ENCODE measurements at regions not wholly inside any gene's neighbourhood (a gene's known extent, or its start where the extent isn't known, plus 50 kb on each side); places are given as distances from the start of the nearest gene placed in this dataset.
A peak's percentile ranks its signal among the peaks of the same experiment; 100 is the strongest.

DNA sequence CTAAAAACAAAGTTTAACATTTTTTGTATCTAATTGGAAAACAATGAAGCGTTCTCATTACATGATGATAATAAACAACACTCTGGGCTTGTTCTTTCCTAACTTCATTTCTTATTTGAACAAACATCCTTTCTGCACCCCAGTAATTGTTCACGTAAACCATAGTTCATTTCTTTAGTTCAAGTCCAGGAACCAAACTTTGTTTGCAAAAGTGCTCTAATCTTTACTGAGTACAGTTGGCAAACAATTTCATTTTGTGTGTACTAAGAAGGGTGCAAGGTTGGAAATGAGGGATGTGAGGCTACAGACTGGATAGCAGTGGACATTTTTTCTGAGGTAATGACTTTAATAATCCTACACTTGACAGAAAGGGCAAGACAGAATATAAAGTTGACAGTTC lies 113.5 kb downstream of the NREP start:
- ChIA-PET POLR2A (no interaction called here), CTCF (interaction anchor here (1.7 kb wide), 1 partner anchor 503 kb away, joined by 4 read pairs; no protein-coding TSS in a partner anchor)
- Histone ChIP-seq H3K27me3 (ENCODE audit: control insufficient read depth, insufficient read depth, low read length) (peaks cover 2% of the 10 kb centered on the region), H3K36me3 (ENCODE audit: control insufficient read depth, insufficient read depth, low read length) (no peaks in the 10 kb centered on the region), H3K4me3 (ENCODE audit: low read depth, low read length) (no peak overlapping the region)
- TF ChIP-seq, protein P1, sequence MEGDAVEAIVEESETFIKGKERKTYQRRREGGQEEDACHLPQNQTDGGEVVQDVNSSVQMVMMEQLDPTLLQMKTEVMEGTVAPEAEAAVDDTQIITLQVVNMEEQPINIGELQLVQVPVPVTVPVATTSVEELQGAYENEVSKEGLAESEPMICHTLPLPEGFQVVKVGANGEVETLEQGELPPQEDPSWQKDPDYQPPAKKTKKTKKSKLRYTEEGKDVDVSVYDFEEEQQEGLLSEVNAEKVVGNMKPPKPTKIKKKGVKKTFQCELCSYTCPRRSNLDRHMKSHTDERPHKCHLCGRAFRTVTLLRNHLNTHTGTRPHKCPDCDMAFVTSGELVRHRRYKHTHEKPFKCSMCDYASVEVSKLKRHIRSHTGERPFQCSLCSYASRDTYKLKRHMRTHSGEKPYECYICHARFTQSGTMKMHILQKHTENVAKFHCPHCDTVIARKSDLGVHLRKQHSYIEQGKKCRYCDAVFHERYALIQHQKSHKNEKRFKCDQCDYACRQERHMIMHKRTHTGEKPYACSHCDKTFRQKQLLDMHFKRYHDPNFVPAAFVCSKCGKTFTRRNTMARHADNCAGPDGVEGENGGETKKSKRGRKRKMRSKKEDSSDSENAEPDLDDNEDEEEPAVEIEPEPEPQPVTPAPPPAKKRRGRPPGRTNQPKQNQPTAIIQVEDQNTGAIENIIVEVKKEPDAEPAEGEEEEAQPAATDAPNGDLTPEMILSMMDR (IDR thresholded peaks at IDR 0.05; ENCODE audit: insufficient read depth, low read depth, low read length), result no peak
- no peak for DNase-seq (ENCODE audit: low read depth)

DNA sequence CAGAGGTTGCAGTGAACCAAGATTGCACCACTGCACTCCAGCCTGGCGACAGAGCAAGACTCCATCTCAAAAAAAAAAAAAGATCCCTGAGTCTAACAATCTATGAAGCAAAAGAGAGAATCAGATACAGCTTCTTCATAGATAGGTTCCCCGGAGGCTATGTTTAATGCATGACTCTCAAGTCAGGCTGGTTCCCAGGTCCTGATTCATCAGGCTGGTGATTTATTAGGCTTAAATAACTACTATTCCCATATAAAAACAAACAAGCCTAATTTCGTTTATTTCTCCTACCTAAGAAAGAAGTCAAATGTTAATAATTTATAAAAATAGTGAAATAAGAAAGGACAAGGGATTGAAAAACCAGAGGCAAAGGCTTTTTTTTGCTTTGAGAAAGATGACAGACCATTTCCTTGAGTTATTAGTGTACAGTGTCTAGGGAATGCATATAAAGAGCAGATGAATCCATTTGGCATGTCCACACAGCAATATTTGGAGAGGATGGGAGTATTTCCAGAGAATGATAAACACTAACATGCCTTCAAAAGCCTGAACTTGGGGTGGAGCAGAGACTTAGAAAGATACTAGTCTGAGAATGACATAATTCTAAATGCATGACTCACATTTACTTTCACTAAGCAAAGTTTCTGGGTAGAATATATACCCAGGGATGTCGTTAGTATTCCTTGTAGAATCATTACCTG lies 115.3 kb downstream of the NREP start:
- POLR2A ChIA-PET, result no interaction called here

DNA sequence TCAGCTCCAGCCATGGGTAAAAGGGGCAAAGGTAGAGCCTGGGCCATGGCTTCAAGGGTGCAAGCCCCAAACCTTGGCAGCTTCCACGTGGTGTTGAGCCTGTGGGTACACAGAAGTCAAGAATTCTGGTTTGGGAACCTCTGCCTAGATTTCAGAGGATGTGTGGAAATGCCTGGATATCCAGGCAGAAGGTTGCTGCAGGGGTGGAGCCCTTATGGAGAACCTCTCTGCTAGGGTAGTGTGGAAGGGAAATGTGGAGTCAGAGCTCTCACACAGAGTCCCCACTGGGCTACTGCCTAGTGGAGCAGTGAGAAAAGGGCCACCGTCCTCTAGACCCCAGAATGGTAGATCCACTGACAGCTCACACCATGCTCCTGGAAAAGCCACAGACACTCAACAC lies 117.1 kb downstream of the NREP start:
- TF ChIP-seq, protein P1 (IDR thresholded peaks at IDR 0.05; ENCODE audit: insufficient read depth, low read depth, low read length), result no peak
- no peak for DNase-seq (ENCODE audit: low read depth)
- Histone ChIP-seq H3K27me3 (ENCODE audit: control insufficient read depth, insufficient read depth, low read length) (no peaks in the 10 kb centered on the region), H3K36me3 (ENCODE audit: control insufficient read depth, insufficient read depth, low read length) (no peaks in the 10 kb centered on the region), H3K4me3 (ENCODE audit: low read depth, low read length) (no peak overlapping the region)
- CTCF ChIA-PET, result no interaction called here
- POLR2A ChIA-PET, result no interaction called here

More for the DNA sequence above, 115.3 kb downstream of the NREP start:
- H3K27me3 ChIP-seq (ENCODE audit: control insufficient read depth, insufficient read depth, low read length), result peaks cover 2% of the 10 kb centered on the region
- H3K36me3 ChIP-seq (ENCODE audit: control insufficient read depth, insufficient read depth, low read length), result no peaks in the 10 kb centered on the region
- CTCF ChIA-PET, result interaction anchor here (1.0 kb wide), 1 partner anchor 88 kb away, joined by 4 read pairs; no protein-coding TSS in a partner anchor
- peak; percentile 90 for DNase-seq (ENCODE audit: low read depth)
- TF ChIP-seq, protein P1 (IDR thresholded peaks at IDR 0.05; ENCODE audit: insufficient read depth, low read depth, low read length), result no peak
- H3K4me3 ChIP-seq (ENCODE audit: low read depth, low read length), result no peak overlapping the region

DNA sequence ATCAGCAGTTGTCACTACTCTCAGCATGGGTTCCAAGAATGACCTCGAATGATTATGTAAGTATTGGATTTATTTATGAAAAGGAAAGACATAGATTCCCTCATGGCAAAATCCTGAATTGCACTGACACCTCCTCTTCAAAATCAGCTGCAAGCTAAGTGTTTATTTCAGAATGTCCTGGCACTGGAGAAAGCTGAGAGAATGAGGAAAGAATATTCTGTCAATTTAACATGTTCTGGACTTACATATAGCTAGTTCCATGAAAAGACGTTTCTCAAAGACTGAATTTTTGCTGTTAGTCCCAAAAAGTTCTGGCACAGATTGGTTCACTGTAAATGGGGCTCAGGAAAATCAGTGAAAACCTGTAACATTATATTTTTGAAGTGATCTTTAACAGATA lies 120.3 kb downstream of the NREP start:
- TF ChIP-seq, protein P1 (IDR thresholded peaks at IDR 0.05; ENCODE audit: insufficient read depth, low read depth, low read length), result no peak
- no peak overlapping the region for H3K4me3 ChIP-seq (ENCODE audit: low read depth, low read length)
- H3K27me3 ChIP-seq (ENCODE audit: control insufficient read depth, insufficient read depth, low read length), result no peaks in the 10 kb centered on the region
- DNase-seq (ENCODE audit: low read depth), result no peak
- H3K36me3 ChIP-seq (ENCODE audit: control insufficient read depth, insufficient read depth, low read length), result no peaks in the 10 kb centered on the region
- ChIA-PET POLR2A (no interaction called here), CTCF (interaction anchor here (0.5 kb wide), 1 partner anchor 15 kb away, joined by 3 read pairs; no protein-coding TSS in a partner anchor)

DNA sequence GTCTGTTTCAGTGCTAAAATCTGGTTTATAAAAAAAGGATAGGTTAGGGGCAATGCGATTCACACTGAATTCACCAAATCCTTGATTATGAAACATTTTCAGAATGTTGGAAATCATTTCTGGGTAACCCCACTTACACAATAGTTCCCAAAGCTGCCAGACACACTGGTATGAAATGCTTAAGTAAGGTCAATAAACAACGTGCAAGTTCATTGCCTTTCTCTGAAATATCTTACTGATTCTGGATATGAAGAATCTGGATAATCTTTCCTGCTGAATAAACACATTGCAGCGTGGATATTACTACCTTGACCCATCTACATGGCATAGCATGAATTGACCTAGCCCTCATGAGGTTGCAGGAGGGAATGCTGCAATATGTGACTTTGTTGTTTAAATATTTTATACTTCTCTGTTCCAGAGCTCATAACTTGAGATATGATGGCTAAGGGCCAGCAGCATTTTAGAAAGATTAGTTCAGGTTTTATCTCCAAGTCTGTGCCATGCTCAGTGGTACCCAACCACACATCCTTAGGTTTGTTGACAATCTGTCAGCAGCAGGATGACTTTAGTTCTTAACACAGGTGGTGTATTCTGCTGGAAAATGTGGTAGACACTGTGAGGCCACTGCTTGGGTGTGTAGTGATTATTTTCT lies 121.0 kb downstream of the NREP start:
- Histone ChIP-seq H3K36me3 (ENCODE audit: control insufficient read depth, insufficient read depth, low read length) (no peaks in the 10 kb centered on the region), H3K4me3 (ENCODE audit: low read depth, low read length) (no peak overlapping the region), H3K27me3 (ENCODE audit: control insufficient read depth, insufficient read depth, low read length) (no peaks in the 10 kb centered on the region)
- POLR2A ChIA-PET, result no interaction called here
- CTCF ChIA-PET, result interaction anchor here (1.1 kb wide), 1 partner anchor 12 kb away, joined by 3 read pairs; no protein-coding TSS in a partner anchor
- DNase-seq (ENCODE audit: low read depth), result no peak
- TF ChIP-seq, protein P1 (IDR thresholded peaks at IDR 0.05; ENCODE audit: insufficient read depth, low read depth, low read length), result no peak
